Activated naive CD4-positive, alpha-beta T cell treated with anti-CD3 and anti-CD28 coated beads, Interleukin-2, amount 10 ng/mL, durations not matched to agents 7 days and 5 days (primary cell): ENCODE measurements at regions not wholly inside any gene's neighbourhood (a gene's known extent, or its start where the extent isn't known, plus 50 kb on each side); places are given as distances from the start of the nearest gene placed in this dataset.
"Not testable (repeated sequence)": the region's sequence is repeated elsewhere in the genome, so short reads cannot be mapped to it uniquely, and the experiment has no call there.

Experiments used
- CTCF ChIA-PET: fragments of 350-600 bp; sonication (Branson Sonifier 250); formaldehyde crosslinking; loops from one replicate; lab custom pipeline; 2021; ENCODE audit warnings: antibody characterized with exemption; lab: Charles Lee
- DNase-seq: peaks from one replicate; pipeline ENCODE4 v3.0.0-alpha.2; 2020
- H3K27ac Mint-ChIP-seq: one replicate; pipeline ENCODE4 v1.8.0; 2021; ENCODE audit warnings: mild to moderate bottlenecking, moderate library complexity, mixed read lengths
- H3K27me3 Mint-ChIP-seq: one replicate; pipeline ENCODE4 v1.8.0; 2021; ENCODE audit warnings: mild to moderate bottlenecking, mixed read lengths
- H3K36me3 Mint-ChIP-seq: one replicate; pipeline ENCODE4 v1.8.0; 2021; ENCODE audit warnings: mixed read lengths
- H3K4me1 Mint-ChIP-seq: one replicate; pipeline ENCODE4 v1.8.0; 2021; ENCODE audit warnings: mixed read lengths
- H3K4me3 Mint-ChIP-seq: one replicate; pipeline ENCODE4 v1.8.0; 2021; ENCODE audit warnings: mild to moderate bottlenecking, moderate library complexity, mixed read lengths
- H3K9me3 Mint-ChIP-seq: one replicate; pipeline ENCODE4 v1.8.0; 2021; ENCODE audit warnings: mixed read lengths

DNA sequence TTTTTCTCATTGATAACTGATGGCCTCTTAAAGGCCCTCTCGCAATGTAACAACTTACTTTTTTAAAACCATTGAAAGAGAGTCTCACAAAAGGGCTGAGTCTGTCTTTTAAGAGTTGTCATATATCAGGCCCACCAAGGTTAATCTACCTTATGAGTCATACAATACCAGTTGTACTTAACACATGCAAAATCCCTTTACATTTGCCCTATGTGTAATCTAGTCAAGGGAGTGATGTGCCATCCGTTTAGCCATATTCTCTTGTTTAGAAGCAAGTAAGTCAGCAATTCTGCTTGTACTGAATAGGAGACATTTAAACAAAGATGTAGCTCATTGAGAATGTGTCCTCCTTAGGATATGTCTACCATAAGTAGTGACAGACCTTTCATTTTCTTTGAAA, 143.7 kb downstream of the TENT5A start:
- no peaks in the 10 kb centered on the region for H3K36me3 Mint-ChIP-seq
- H3K27ac Mint-ChIP-seq: no peak overlapping the region
- DNase-seq: no peak
- H3K4me3 Mint-ChIP-seq: no peak overlapping the region
- H3K27me3 Mint-ChIP-seq: no peaks in the 10 kb centered on the region
- H3K9me3 Mint-ChIP-seq: peaks cover 4% of the 10 kb centered on the region
- CTCF ChIA-PET: no interaction called here
- no peaks in the 10 kb centered on the region for H3K4me1 Mint-ChIP-seq

DNA sequence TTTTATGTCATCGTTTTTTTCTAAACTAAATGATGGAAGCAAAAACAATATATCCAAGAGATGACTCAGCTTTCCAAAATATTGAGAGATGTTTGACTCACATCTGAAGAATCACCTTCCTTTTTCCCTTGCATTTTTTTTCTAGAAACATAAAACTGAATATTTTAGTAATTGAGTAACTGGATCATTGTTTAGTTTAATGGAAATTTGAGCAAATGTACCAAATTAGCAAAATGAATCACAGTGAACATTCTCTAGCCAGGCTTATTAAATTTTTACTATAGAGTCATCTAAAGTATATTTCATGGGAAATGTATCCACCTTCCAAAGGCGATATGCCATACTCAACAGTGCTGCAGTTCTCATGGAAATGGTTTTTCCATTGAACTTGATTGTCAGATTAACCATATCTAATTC, 145.5 kb downstream of the TENT5A start:
- Mint-ChIP-seq H3K4me3 (no peak overlapping the region), H3K27me3 (no peaks in the 10 kb centered on the region), H3K9me3 (peaks cover 4% of the 10 kb centered on the region), H3K36me3 (no peaks in the 10 kb centered on the region), H3K4me1 (no peaks in the 10 kb centered on the region), H3K27ac (no peak overlapping the region)
- CTCF ChIA-PET: no interaction called here
- no peak for DNase-seq

DNA sequence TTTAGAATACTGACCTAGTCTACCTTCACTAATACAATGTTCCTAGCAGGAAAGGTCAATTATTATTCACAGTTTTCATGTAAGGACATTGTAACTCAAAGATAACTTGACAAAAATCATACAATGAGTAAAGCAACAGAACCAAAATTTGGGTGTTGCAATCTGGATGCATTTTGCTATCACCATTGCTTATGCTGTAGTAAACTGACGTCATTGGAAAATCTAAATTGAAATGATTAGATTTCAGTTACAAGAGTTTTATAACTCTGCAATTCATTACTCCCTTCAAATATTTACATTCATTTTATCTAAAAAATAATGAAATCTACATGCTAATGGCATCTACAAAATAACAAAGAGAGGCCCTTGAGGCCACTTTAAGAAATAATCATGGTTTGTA, 147.0 kb downstream of the TENT5A start:
- Mint-ChIP-seq H3K27ac (no peak overlapping the region), H3K4me3 (no peak overlapping the region), H3K9me3 (peaks cover 4% of the 10 kb centered on the region), H3K27me3 (no peaks in the 10 kb centered on the region), H3K4me1 (no peaks in the 10 kb centered on the region), H3K36me3 (no peaks in the 10 kb centered on the region)
- DNase-seq: no peak
- CTCF ChIA-PET: no interaction called here

- Mint-ChIP-seq H3K4me1 (no peaks in the 10 kb centered on the region), H3K36me3 (no peaks in the 10 kb centered on the region), H3K4me3 (no peak overlapping the region), H3K27ac (no peak overlapping the region), H3K27me3 (no peaks in the 10 kb centered on the region), H3K9me3 (peaks cover 4% of the 10 kb centered on the region)
- CTCF ChIA-PET: no interaction called here
- DNase-seq: no peak
These were observed 150.6 kb downstream of the TENT5A start for GRCh38 chr6:81601918-81602317.

DNA sequence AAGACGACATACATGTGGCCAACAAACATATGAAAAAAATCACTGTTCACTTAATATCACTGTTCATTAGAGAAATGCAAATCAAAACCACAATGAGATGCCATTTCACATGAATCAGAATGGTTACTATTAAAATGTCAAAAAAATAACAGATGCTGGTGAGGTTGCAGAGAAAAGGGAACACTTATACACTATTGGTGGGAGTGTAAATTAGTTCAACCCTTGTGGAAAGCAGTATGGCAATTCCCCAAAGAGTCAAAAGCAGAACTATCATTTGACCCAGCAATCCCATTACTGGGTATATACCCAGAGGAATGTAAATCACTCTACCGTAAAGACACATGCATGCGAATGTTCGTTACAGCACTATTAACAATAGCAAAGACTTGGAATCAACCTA, 152.0 kb downstream of the TENT5A start:
- CTCF ChIA-PET, H3K9me3 Mint-ChIP-seq, H3K27me3 Mint-ChIP-seq, H3K27ac Mint-ChIP-seq, H3K4me1 Mint-ChIP-seq, H3K36me3 Mint-ChIP-seq, H3K4me3 Mint-ChIP-seq, DNase-seq: not testable (repeated sequence)

- H3K36me3 Mint-ChIP-seq: no peaks in the 10 kb centered on the region
- peaks cover 2% of the 10 kb centered on the region for H3K9me3 Mint-ChIP-seq
- DNase-seq: no peak
- H3K27me3 Mint-ChIP-seq: no peaks in the 10 kb centered on the region
- H3K4me3 Mint-ChIP-seq: no peak overlapping the region
- H3K4me1 Mint-ChIP-seq: no peaks in the 10 kb centered on the region
- H3K27ac Mint-ChIP-seq: no peak overlapping the region
- CTCF ChIA-PET: no interaction called here
These were observed 158.0 kb downstream of the TENT5A start for GRCh38 chr6:81594501-81594900.

GRCh38 chr6:81590314-81590691, 162.2 kb downstream of the TENT5A start:
- Mint-ChIP-seq H3K36me3 (no peaks in the 10 kb centered on the region), H3K27me3 (no peaks in the 10 kb centered on the region), H3K9me3 (peaks cover 5% of the 10 kb centered on the region), H3K4me3 (no peak overlapping the region), H3K27ac (peak overlapping the region; percentile 64), H3K4me1 (no peaks in the 10 kb centered on the region)
- CTCF ChIA-PET: interaction anchor here (1.3 kb wide), 1 partner anchor 9 kb away, joined by 3 read pairs; no protein-coding TSS in a partner anchor
- no peak for DNase-seq

GRCh38 chr6:81589465-81590313, 162.8 kb downstream of the TENT5A start:
- CTCF ChIA-PET: interaction anchor here (1.3 kb wide), 1 partner anchor 9 kb away, joined by 3 read pairs; no protein-coding TSS in a partner anchor
- no peaks in the 10 kb centered on the region for H3K4me1 Mint-ChIP-seq
- H3K9me3 Mint-ChIP-seq: peaks cover 7% of the 10 kb centered on the region
- H3K36me3 Mint-ChIP-seq: no peaks in the 10 kb centered on the region
- no peaks in the 10 kb centered on the region for H3K27me3 Mint-ChIP-seq
- no peak overlapping the region for H3K4me3 Mint-ChIP-seq
- DNase-seq: no peak
- no peak overlapping the region for H3K27ac Mint-ChIP-seq

- H3K9me3 Mint-ChIP-seq: peaks cover 15% of the 10 kb centered on the region
- H3K36me3 Mint-ChIP-seq, H3K27me3 Mint-ChIP-seq: not testable (repeated sequence)
These were observed 166.8 kb downstream of the TENT5A start for GRCh38 chr6:81585686-81586085.

DNA sequence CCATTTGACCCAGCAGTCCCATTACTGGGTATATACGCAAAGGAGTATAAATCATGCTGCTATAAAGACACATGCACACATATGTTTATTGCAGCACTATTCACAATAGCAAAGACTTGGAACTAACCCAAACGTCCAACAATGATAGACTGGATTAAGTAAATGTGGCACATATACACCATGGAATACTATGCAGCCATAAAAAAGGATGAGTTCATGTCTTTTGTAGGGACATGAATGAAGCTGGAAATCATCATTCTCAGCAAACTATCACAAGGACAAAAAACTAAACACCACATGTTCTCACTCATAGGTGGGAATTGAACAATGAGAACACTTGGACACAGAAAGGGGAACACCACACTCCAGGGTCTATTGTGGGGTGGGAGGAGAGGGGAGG, 168.3 kb downstream of the TENT5A start:
- H3K27me3 Mint-ChIP-seq, H3K36me3 Mint-ChIP-seq, DNase-seq, H3K4me1 Mint-ChIP-seq, CTCF ChIA-PET, H3K4me3 Mint-ChIP-seq, H3K27ac Mint-ChIP-seq: not testable (repeated sequence)
- peaks cover 14% of the 10 kb centered on the region for H3K9me3 Mint-ChIP-seq

More at GRCh38 chr6:81585686-81586085, 166.8 kb downstream of the TENT5A start:
- DNase-seq, CTCF ChIA-PET, H3K4me3 Mint-ChIP-seq, H3K4me1 Mint-ChIP-seq, H3K27ac Mint-ChIP-seq: not testable (repeated sequence)

GRCh38 chr6:81575442-81575841, 177.0 kb downstream of the TENT5A start:
- CTCF ChIA-PET: no interaction called here
- Mint-ChIP-seq H3K36me3 (no peaks in the 10 kb centered on the region), H3K4me1 (no peaks in the 10 kb centered on the region), H3K4me3 (no peak overlapping the region), H3K27ac (no peak overlapping the region), H3K27me3 (no peaks in the 10 kb centered on the region), H3K9me3 (no peaks in the 10 kb centered on the region)
- DNase-seq: no peak

DNA sequence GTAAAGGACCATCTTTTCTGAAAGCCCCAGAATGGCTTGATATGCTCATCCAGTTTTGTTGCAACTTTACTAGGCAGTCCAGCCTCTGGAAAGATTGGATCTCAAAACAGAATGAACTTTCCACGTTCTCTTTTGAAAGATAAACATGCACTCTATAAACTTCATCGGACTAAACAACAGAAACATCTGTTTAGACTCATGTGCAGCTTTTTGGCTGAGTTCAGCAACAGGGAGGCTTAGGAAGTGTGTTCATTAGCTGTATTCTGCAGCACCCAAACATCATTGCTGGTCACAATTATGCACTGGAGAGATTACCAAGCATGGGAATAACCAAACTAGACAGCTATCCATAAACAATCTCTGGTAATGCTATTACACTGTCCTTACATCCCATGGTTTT, 180.5 kb downstream of the TENT5A start:
- no peaks in the 10 kb centered on the region for H3K4me1 Mint-ChIP-seq
- DNase-seq: no peak
- H3K27ac Mint-ChIP-seq: no peak overlapping the region
- no peak overlapping the region for H3K4me3 Mint-ChIP-seq
- no peaks in the 10 kb centered on the region for H3K27me3 Mint-ChIP-seq
- no peaks in the 10 kb centered on the region for H3K9me3 Mint-ChIP-seq
- no peaks in the 10 kb centered on the region for H3K36me3 Mint-ChIP-seq
- CTCF ChIA-PET: no interaction called here

DNA sequence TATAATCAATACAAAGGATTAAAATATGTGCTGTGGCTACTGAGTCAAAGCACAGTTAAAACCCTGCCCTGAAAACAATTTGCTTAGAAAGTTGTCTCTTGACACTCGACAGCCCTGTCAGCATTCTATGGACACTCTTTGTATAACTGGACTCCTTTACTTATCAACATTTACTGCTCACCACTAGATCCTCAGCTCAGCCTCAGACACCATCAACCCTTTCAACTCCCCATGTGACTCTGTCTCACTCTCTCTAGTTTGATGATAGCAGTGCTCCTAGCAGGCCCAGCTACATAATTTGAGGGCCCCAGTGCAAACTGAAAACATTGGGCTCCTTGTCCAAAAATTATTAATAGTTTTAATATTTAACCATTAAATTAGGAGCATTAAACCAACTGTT, 181.8 kb downstream of the TENT5A start:
- Mint-ChIP-seq H3K36me3 (no peaks in the 10 kb centered on the region), H3K27ac (no peak overlapping the region), H3K27me3 (no peaks in the 10 kb centered on the region), H3K9me3 (no peaks in the 10 kb centered on the region), H3K4me3 (no peak overlapping the region), H3K4me1 (no peaks in the 10 kb centered on the region)
- CTCF ChIA-PET: no interaction called here
- DNase-seq: no peak

- CTCF ChIA-PET: no interaction called here
- no peak overlapping the region for H3K27ac Mint-ChIP-seq
- no peaks in the 10 kb centered on the region for H3K4me1 Mint-ChIP-seq
- no peaks in the 10 kb centered on the region for H3K36me3 Mint-ChIP-seq
- no peak for DNase-seq
- no peaks in the 10 kb centered on the region for H3K9me3 Mint-ChIP-seq
- H3K27me3 Mint-ChIP-seq: no peaks in the 10 kb centered on the region
- no peak overlapping the region for H3K4me3 Mint-ChIP-seq
These were observed 183.5 kb downstream of the TENT5A start for GRCh38 chr6:81568973-81569372.

- CTCF ChIA-PET: no interaction called here
- Mint-ChIP-seq H3K9me3 (no peaks in the 10 kb centered on the region), H3K4me1 (no peaks in the 10 kb centered on the region), H3K36me3 (no peaks in the 10 kb centered on the region), H3K27ac (no peak overlapping the region), H3K4me3 (no peak overlapping the region), H3K27me3 (no peaks in the 10 kb centered on the region)
- DNase-seq: no peak
These were observed 187.4 kb downstream of the TENT5A start for GRCh38 chr6:81565071-81565470.
